Nephron (organoid): ENCODE measurements at regions not wholly inside any gene's neighbourhood (a gene's known extent, or its start where the extent isn't known, plus 50 kb on each side); places are given as distances from the start of the nearest gene placed in this dataset.
"Not testable (repeated sequence)": the region's sequence is repeated elsewhere in the genome, so short reads cannot be mapped to it uniquely, and the experiment has no call there.

Experiments used
- H3K27ac Mint-ChIP-seq, 3 experiments: 2 replicates each; pipeline ENCODE4 v1.8.0; 2020; ENCODE audit warnings: mixed read lengths in 3 of 3, mild to moderate bottlenecking in 2 of 3, moderate library complexity in 1 of 3
- H3K27me3 Mint-ChIP-seq: 2 replicates; pipeline ENCODE4 v1.8.0; 2021; ENCODE audit warnings: low read depth, mild to moderate bottlenecking, moderate library complexity, mixed read lengths
- H3K36me3 Mint-ChIP-seq: 2 replicates; pipeline ENCODE4 v1.8.0; 2020; ENCODE audit warnings: low read depth, mixed read lengths
- H3K4me1 Mint-ChIP-seq: 2 replicates; pipeline ENCODE4 v1.8.0; 2020; ENCODE audit warnings: mixed read lengths
- H3K4me3 Mint-ChIP-seq, 3 experiments: 2 replicates each; pipeline ENCODE4 v1.8.0; 2020; ENCODE audit warnings: mild to moderate bottlenecking in 3 of 3, mixed read lengths in 3 of 3, moderate library complexity in 2 of 3
- H3K9me3 Mint-ChIP-seq: 2 replicates; pipeline ENCODE4 v1.8.0; 2020; ENCODE audit warnings: mixed read lengths
- CTCF ChIP-seq, 3 experiments: fragments of 200-600 bp; sonication (generic); IDR thresholded peaks; one replicate each; pipeline ENCODE4 v1.5.0; 2021; ENCODE audit warnings: antibody characterized with exemption in 3 of 3; ENCODE audit not compliant: unreplicated experiment in 3 of 3

GRCh38 chr18:78499586-78499985 lies 480.0 kb upstream of the SALL3 start:
- peaks cover 3% of the 10 kb centered on the region for H3K9me3 Mint-ChIP-seq
- TF ChIP-seq CTCF (IDR thresholded peaks at IDR 0.05; ENCODE audit: unreplicated experiment in 3 of 3), result no peak
- no peaks in the 10 kb centered on the region for H3K36me3 Mint-ChIP-seq
- peaks cover 13% of the 10 kb centered on the region for H3K27me3 Mint-ChIP-seq
- H3K4me3 Mint-ChIP-seq, result no peak overlapping the region
- no peaks in the 10 kb centered on the region for H3K4me1 Mint-ChIP-seq
- H3K27ac Mint-ChIP-seq, result no peak overlapping the region

- no peaks in the 10 kb centered on the region for H3K36me3 Mint-ChIP-seq
Measured at GRCh38 chr18:78501251-78501650, 478.4 kb upstream of the SALL3 start.

GRCh38 chr18:78503129-78503528 lies 476.5 kb upstream of the SALL3 start:
- H3K4me1 Mint-ChIP-seq, result peaks cover 18% of the 10 kb centered on the region
- no peak for TF ChIP-seq CTCF (IDR thresholded peaks at IDR 0.05; ENCODE audit: unreplicated experiment in 3 of 3)
- no peak overlapping the region for H3K4me3 Mint-ChIP-seq
- H3K9me3 Mint-ChIP-seq, result peaks cover 8% of the 10 kb centered on the region
- peaks cover 29% of the 10 kb centered on the region for H3K27me3 Mint-ChIP-seq
- peaks cover 1% of the 10 kb centered on the region for H3K36me3 Mint-ChIP-seq
- H3K27ac Mint-ChIP-seq, result no peak overlapping the region

More at GRCh38 chr18:78501251-78501650, 478.4 kb upstream of the SALL3 start:
- Mint-ChIP-seq H3K27me3 (peaks cover 16% of the 10 kb centered on the region), H3K4me3 (no peak overlapping the region), H3K27ac (no peak overlapping the region), H3K9me3 (peaks cover 6% of the 10 kb centered on the region), H3K4me1 (peaks cover 6% of the 10 kb centered on the region)
- TF ChIP-seq CTCF (IDR thresholded peaks at IDR 0.05; ENCODE audit: unreplicated experiment in 3 of 3), result no peak

- peaks cover 33% of the 10 kb centered on the region for H3K27me3 Mint-ChIP-seq
- peaks cover 9% of the 10 kb centered on the region for H3K9me3 Mint-ChIP-seq
- peak overlapping the region; percentile 39 to 63 (median 58) for H3K4me3 Mint-ChIP-seq
Measured at GRCh38 chr18:78505851-78506461, 473.7 kb upstream of the SALL3 start.

GRCh38 chr18:78507217-78507616 lies 472.4 kb upstream of the SALL3 start:
- H3K36me3 Mint-ChIP-seq, result peaks cover 6% of the 10 kb centered on the region
- H3K9me3 Mint-ChIP-seq, result peaks cover 9% of the 10 kb centered on the region
- H3K4me3 Mint-ChIP-seq, result no peak overlapping the region
- peak overlapping the region in 2 of 3 experiments; percentile 63 to 69 for H3K27ac Mint-ChIP-seq
- no peak for TF ChIP-seq CTCF (IDR thresholded peaks at IDR 0.05; ENCODE audit: unreplicated experiment in 3 of 3)
- H3K4me1 Mint-ChIP-seq, result peaks cover 22% of the 10 kb centered on the region
- peaks cover 43% of the 10 kb centered on the region for H3K27me3 Mint-ChIP-seq

More at GRCh38 chr18:78505851-78506461, 473.7 kb upstream of the SALL3 start:
- peaks cover 6% of the 10 kb centered on the region for H3K36me3 Mint-ChIP-seq
- H3K27ac Mint-ChIP-seq, result peak overlapping the region; percentile 63 to 80 (median 69)
- H3K4me1 Mint-ChIP-seq, result peaks cover 19% of the 10 kb centered on the region
- TF ChIP-seq CTCF (IDR thresholded peaks at IDR 0.05; ENCODE audit: unreplicated experiment in 3 of 3), result peak in 2 of 3 experiments; percentile 23 to 50

- H3K36me3 Mint-ChIP-seq, H3K9me3 Mint-ChIP-seq: not testable (repeated sequence)
- H3K4me3 Mint-ChIP-seq, result peak overlapping the region in 2 of 3 experiments; percentile 21 to 32
- peaks cover 22% of the 10 kb centered on the region for H3K4me1 Mint-ChIP-seq
- H3K27ac Mint-ChIP-seq, result peak overlapping the region in 1 of 3 experiments; percentile 31
- peaks cover 51% of the 10 kb centered on the region for H3K27me3 Mint-ChIP-seq
Measured at GRCh38 chr18:78508228-78508824, 471.3 kb upstream of the SALL3 start.
